HG03457 (cell line): ENCODE measurements at regions not wholly inside any gene's neighbourhood (a gene's known extent, or its start where the extent isn't known, plus 50 kb on each side); places are given as distances from the start of the nearest gene placed in this dataset.
"Not testable (repeated sequence)": the region's sequence is repeated elsewhere in the genome, so short reads cannot be mapped to it uniquely, and the experiment has no call there.

Source experiments
- ATAC-seq: cut with Tn5 transposase; IDR thresholded peaks from one replicate; pipeline ENCODE4 v1.9.1; 2021; ENCODE audit warnings: moderate number of reproducible peaks; ENCODE audit not compliant: unreplicated experiment

DNA sequence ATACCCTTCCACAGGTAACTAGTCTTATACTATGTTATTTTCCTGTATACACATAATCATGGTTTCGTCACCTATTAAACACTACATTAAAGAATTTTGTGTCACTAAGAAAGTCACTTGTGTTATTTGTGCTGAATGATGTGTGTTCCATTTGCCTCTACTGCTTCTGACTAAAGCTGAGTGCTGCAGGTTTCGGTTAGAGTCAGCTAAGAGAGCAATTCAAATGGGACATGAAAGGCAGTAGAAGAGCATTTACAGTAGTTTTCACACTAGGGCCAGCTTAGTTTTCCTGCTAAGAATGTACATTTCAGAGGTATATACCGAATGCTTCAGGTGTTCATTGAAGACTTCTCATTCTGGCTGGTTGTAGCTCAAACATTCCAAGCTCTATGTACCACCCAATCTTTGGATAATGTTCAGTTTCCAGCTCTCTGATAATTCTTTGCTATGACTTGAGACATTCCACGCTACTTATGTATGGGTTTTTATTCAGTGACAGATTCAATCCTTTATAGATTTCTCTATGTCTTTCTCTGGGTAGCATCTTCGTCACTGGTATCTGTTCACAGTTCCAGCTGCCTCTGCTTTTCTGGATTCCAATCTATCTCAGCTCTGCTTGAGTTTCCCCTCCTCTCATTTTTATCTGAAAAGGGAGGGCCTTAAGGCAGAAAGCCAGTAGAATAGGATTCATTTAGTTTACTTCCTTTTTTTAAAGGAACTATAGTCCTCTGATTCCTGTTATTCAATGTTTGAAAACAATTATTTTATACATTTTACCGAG lies 164.4 kb downstream of the CXXC4 start:
- no peak for ATAC-seq

DNA sequence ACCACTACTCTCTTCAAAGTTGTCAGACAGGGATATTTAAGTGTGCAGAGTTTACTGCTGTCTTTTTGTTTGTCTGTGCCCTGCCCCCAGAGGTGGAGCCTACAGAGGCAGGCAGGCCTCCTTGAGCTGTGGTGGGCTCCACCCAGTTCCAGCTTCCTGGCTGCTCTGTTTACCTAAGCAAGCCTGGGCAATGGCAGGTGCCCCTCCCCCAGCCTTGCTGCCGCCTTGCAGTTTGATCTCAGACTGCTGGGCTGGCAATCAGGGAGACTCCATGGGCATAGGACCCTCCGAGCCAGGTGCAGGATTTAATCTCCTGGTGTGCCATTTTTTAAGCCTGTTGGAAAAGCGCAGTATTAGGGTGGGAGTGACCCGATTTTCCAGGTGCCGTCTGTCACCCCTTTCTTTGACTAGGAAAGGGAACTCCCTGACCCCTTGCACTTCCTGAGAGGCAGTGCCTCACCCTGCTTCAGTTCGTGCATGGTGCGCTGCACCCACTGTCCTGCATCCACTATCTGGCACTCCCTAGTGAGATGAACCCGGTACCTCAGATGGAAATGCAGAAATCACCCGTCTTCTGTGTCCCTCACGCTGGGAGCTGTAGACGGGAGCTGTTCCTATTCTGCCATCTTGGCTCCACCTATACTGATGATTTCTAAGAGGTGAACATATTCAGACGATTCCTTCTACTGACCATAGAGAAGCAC lies 167.6 kb downstream of the CXXC4 start:
- ATAC-seq: not testable (repeated sequence)

DNA sequence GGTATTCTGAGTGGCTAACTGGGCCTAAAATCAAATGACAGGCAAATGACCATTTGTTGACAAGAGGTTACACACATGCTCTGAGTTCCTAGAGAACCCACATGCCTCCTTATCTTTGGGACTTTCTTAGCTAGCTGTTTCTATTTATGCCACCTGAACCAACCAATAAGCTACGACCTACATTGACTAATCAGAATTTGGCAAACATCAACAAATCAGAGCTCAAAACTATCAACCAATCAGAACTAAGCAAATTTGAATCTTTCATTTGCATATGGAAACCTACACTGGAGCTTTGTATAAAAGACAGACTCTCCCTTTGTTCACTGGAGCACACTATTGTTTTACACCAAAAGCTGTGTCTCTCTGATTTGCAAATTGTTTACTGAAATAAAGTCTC lies 192.0 kb downstream of the CXXC4 start:
- no peak for ATAC-seq

DNA sequence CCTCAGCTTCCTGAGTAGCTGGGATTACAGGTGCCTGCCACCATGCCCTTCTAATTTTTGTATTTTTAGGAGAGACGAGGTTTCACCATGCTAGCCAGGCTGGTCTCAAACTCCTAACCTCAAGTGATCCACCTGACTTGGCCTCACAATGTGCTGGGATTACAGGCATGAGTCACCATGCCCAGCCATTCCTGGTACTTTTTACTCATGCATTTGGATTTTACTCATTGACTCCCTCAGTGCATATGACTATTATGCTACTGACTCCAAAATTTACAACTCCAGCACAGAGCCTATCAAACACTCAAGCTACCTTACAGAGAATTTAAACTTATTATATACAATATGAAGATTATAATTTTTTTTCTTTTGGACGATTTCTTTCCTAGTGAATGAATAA lies 199.9 kb downstream of the CXXC4 start:
- no peak for ATAC-seq

DNA sequence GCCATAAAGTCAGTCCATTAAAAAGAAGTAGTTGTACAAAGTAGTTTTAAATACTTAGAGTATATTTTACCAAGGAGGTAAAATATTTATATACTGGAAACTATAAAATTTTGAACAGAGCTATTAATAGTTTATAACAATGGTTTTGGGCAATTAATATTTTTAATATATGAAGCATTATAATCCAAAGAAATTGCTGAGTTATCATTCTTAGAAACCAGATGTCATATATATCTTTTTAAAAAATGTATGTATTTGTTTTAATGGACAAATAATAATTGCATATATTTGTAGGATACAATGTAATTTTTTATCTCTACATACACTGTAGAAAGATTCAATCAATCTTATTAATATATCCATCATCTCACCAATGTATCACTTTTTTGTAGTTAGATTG lies 207.8 kb downstream of the CXXC4 start:
- no peak for ATAC-seq

DNA sequence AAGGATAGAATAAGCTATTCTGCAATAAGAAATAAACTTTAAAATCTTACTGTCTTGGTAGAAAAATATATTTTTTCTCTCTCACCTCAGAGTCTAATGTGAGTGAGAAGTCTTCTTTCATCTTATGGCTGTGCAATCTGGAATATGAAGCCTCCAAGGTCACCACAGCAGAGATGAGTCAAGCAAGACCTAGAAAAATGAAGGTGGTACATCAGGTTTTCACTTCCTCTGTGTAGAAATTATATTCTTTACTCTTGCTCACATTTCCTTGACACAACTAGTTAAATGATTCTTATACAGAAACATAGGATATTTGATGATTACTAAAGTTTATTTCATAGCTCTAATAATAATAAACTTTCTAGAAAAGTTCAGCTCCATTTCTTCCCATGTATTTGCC lies 211.4 kb downstream of the CXXC4 start:
- ATAC-seq: no peak

DNA sequence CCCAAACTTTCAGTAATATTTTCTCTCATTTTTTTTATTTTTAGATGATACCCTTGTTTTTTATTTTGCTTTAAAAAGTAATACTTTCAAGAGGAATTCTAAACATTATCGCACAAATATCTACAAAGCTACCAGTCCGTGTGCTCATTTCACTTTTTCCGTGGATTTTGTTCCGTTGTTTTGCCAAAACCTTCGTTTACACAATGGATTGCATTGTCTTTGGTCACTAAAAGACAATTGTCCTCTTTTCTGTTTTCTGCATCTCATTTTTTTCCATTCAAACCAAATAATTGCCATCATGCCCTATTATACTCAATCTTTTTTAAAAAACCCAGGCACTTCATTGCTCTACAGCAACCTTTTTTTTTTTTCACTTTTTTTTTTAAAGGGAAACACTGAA lies 214.9 kb downstream of the CXXC4 start:
- ATAC-seq: no peak

DNA sequence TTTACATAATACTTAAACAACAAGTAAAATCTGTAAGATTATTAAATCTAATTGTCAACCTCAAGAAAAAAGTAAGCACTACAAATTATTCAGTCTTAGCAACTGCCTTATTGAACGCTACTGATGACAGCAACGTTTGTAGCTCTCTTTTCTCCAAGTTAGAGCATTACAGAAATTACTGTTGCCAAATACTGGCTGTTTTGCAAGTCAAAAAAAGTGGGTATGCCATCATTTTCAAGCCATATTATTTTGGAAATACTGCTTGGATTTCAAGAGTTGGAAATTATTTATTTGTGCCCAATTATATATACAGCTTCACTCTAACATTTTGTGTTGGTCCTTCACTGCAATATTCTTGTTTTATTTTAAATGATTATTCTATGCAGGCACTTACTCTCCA lies 221.7 kb downstream of the CXXC4 start:
- no peak for ATAC-seq

DNA sequence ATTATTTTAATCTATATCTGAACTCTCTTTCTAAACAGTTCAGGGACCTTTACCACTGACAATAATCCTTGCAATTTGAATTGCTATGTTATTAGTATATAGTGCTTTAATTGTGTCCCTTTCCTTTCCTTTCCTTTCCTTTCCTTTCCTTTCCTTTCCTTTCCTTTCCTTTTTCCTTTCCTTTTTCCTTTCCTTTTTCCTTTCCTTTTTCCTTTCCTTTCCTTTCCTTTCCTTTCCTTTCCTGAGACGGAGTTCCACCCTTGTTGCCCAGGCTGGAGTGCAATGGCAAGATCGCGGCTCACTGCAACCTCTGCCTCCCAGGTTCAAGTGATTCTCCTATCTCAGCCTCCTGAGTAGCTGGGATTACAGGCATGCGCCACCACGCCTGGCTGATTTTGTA lies 225.1 kb downstream of the CXXC4 start:
- ATAC-seq: not testable (repeated sequence)

DNA sequence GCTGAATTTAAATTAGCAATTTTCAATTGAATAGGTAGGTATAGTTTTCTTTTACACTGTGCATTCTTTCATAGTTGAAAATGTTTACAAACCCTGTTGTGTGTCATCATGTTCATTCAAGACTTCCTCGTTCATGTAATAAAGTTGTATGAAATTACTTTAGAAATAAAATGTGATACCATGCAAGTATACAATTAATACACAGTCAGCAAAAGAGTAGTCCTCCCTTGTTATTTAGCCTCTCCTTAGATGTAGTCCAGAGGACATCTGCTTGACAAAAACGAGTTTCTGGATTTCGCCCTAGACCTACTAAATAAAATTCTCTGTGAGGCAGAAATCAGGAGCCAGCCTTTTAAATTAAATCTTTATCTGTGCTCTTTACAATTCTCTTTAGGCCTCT lies 231.6 kb downstream of the CXXC4 start:
- no peak for ATAC-seq

DNA sequence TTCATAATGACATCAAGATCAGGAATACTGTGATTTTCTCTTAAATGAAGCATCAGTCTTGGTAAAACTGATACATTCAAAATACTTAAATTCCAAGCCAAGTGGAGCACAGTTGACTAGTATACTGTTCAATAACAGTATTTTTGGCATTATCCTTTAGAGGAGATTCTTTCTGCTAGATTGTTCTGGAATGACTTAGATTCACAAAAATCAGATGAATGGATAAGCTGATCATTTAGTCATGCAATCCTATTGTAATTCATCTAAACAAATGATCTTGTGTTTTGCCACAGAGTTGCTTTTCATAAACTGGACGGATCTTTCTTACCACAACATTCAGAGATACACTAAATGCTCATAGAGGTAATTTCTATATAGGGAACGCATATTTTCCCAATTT lies 232.0 kb downstream of the CXXC4 start:
- ATAC-seq: no peak

DNA sequence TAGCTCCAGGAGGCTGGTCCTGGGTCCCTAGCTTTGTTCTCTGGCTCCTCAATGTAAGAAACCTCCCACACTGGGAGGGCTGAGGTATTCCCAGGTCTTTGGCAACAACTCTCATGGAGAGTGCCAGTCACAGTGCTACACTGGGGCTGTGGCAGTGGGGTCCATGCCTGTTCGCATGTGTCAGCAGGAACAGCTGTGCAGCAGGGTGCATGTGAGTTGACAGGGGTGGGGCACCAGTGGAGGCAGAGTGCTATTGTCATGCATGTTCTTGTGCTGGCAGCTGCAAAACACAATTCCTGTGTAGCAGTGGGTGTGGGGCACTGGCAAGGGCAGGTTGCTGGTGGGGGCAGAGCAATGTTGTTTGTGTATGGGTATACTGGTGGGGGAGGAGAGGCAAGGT lies 246.0 kb downstream of the CXXC4 start:
- no peak for ATAC-seq

DNA sequence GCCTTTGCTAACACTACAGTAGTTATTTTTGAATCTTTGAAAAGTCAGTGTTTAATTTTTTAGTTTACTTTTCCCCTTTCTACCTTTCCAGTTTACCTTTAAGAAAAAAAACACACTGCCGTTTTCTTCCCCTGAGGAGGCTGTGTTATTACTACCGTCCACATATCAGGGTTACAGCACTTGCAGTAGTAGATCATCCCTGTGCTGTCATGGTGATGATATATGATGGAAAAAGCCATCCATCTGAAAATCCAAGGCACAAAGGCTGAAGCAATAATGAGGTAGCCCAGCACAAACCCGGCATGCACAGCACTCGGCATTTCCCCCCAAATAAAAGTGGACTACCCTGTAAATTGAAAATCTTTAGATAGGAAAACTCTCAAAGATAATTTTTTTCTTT lies 258.7 kb downstream of the CXXC4 start:
- no peak for ATAC-seq

DNA sequence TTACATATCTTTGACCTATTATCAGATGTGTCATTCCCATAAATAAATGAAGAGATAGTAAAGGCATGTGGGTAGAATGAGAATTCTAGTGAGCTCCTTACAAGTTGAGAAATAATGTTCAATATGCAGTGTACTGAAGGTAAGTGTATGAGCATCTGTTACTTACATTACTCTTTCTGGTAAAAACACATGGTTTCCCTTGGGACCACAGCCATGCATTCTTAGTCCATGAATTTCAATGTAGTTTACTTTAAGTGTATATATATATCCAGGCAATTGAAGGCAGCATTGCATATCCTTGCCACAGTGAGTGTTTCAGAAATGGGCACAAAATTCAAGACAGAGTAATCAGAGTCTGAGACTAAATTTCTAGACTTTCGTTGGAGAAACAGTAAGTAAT lies 277.2 kb downstream of the CXXC4 start:
- no peak for ATAC-seq

DNA sequence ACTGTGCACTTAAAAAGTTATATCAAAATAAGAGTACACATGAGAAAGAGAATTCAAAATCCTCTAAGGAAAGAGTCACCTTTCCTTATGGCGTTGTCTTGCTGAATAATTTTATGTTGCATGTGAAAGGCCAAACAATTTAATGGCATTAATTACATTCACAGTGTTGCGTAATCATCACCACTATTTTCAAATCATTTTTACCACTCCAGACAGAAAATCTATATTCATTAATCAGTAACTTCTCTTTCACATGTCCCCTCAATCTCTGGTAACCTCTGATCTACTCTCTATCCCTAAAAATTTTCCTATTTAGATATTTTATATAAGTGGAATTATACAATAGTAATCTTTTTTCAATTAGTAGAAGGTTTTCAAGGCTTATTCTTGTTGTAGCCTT lies 283.0 kb downstream of the CXXC4 start:
- ATAC-seq: no peak

DNA sequence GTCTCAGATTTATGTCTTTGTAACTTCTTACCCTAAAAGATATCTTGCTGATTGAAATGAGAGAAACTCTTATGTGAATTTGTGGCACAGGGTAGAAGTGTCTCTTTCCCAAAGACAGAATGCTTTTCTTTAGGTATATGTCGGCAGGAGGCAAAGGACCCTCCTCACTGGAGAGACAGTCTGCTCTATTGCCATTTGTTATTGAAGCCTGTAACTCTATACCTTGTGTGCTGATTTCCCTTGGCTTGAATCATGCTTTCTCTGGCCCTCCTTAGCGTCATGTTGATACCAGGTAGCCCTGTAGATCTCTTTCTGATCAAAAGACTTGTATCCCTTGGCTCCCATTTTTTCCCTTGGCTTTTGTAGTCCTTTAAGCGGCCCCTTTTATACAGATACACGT lies 284.3 kb downstream of the CXXC4 start:
- no peak for ATAC-seq

DNA sequence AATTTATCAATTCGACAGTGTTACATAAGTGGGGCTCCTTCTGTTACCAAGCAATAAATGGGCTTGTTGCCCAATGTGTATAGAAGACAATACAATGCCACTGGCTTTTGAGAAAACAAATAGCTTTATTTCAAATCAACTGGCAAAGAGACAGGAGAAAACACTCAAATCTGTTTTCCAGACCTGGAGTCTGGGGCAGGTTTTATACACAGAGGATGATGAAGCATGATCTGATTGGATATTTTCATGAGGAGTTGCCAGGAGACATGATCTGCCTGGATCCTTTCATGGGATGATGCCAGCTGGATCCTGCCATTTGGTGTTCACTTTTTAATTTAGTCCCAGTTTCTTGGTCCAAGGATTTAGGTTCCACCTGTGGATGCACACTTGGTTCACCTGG lies 287.9 kb downstream of the CXXC4 start:
- no peak for ATAC-seq

DNA sequence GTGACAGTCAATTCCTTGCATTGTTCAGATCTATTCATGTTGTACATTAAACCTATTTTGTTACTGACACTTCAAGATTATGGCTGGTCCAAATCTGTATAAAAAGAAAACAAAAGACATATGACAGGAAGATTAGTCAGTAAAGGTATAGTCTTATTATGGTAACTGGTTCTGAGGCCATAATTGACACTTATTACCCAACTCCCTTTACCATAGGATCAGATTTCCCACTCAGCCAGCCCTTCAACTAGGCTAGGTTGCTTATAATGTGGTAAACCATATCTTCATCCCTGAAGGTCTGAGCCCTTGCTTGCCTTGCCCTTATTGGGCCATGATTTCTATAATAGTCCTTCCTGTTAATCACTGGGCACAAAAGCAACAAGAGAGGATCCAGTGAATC lies 289.6 kb downstream of the CXXC4 start:
- no peak for ATAC-seq

DNA sequence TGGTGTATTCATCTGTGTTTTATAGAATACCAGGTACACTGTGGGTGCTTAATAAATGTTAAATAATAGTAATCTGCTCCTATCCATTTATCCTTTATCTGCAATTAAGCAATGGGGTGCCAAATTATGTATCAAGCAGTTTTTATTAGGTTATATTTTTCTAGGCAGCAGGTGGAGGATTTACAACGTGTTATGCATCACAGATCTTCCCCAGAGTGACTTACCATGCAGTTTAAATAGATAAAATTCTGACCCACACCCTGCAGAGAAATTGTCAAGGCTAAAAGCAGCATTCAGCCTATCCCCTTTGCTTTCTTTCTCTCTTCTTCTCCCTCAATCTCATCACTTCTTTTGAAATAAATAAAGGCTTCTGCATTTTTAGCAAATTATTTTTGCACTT lies 306.4 kb downstream of the CXXC4 start:
- ATAC-seq: no peak

DNA sequence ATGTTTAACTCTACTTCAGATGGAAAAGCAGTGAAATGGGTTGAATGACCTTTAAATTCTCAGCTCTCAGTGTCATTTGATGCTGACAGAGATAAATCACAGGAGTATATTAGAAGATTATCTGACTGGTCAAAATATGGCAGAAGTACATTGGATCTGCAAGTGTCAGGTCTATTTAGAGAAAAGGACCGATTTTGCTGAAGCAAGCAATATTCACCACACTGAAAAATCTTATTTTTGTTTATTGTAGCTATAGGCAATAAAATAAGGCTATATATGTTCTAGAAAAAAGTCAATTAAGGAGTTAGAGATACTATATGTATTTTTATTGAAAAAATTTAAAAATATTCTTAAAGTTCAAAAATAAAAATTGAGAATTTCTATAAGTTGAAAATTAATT lies 325.3 kb downstream of the CXXC4 start:
- no peak for ATAC-seq

DNA sequence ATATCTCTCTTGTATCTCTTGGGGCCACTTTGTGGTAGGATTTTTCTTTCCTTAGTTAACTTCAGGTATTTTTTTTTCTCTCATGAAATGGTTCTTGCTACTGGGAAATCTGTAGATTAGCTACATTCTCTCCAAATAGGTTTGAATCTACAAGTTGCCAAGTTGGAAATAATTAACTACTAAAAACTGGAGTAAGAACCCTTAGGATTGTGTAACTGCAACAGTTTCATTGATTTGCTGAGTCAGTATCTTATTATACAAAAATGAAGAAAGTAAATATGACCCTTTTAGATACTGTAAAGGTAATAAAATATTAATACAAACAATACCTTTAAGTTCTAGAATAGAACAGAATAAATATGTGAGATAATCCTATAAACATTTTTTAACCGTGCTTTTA lies 327.9 kb downstream of the CXXC4 start:
- no peak for ATAC-seq

DNA sequence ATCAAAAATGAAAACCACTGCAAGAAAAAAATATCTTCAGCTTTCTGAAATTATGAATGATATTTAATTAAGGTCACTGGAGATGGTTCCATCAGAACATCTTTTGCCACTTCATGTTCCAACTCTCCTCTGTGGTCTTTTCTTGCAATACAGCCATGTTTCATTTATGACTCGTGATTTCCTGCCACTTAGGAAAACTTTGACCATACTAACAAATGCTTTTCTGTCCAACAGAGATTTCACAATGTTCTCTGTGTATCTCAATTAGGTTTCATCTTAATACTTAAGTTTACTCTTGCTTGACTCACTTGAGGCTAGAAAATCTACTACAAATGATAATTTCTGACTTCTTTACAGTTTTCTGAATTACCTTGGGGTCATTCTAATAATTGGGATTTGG lies 330.9 kb downstream of the CXXC4 start:
- ATAC-seq: no peak

DNA sequence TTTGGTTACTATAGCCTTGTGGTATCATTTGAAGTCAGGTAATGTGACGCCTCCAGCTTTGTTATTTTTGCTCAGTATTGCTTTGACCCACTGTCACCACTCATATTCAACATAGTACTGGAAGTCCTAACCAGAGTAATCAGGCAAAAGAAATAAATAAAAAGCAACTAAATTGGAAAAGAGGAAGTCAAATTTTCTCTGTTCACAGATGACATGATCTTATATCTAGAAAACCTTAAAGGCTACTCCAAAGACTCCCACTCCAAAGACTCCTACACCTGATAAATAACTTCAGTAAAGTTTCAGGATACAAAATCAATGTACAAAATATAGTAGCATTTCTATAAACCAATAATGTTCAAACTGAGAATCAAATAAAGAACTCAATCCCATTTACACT lies 348.6 kb downstream of the CXXC4 start:
- no peak for ATAC-seq
